NCI-H1092 (cell line): ENCODE measurements at regions not wholly inside any gene's neighbourhood (a gene's known extent, or its start where the extent isn't known, plus 50 kb on each side); places are given as distances from the start of the nearest gene placed in this dataset.

Experiments used
- DNase-seq: peaks from one replicate; lab custom pipeline; 2025; lab: John Stamatoyannopoulos, UW

GRCh38 chr2:134143568-134143967 lies 110.3 kb upstream of the MGAT5 start:
- no peak for DNase-seq

GRCh38 chr2:134144081-134144596 lies 109.7 kb upstream of the MGAT5 start:
- no peak for DNase-seq

- DNase-seq: no peak
Observed at GRCh38 chr2:134144651-134145050, 109.2 kb upstream of the MGAT5 start.

GRCh38 chr2:134145519-134145918 lies 108.4 kb upstream of the MGAT5 start:
- no peak for DNase-seq

- no peak for DNase-seq
Observed at GRCh38 chr2:134146161-134146560, 107.7 kb upstream of the MGAT5 start.

- DNase-seq: no peak
Observed at GRCh38 chr2:134146620-134147019, 107.3 kb upstream of the MGAT5 start.

- DNase-seq: no peak
Observed at GRCh38 chr2:134148172-134148571, 105.7 kb upstream of the MGAT5 start.

GRCh38 chr2:134148843-134149472 lies 104.9 kb upstream of the MGAT5 start:
- no peak for DNase-seq

- no peak for DNase-seq
Observed at GRCh38 chr2:134149904-134150303, 104.0 kb upstream of the MGAT5 start.

GRCh38 chr2:134150760-134151159 lies 103.1 kb upstream of the MGAT5 start:
- DNase-seq: no peak

GRCh38 chr2:134152045-134153010 lies 101.5 kb upstream of the MGAT5 start:
- DNase-seq: no peak

GRCh38 chr2:134153294-134153880 lies 100.5 kb upstream of the MGAT5 start:
- DNase-seq: no peak

- DNase-seq: no peak
Observed at GRCh38 chr2:134154246-134154645, 99.6 kb upstream of the MGAT5 start.

GRCh38 chr2:134155134-134155533 lies 98.7 kb upstream of the MGAT5 start:
- DNase-seq: no peak

GRCh38 chr2:134158295-134158694 lies 95.6 kb upstream of the MGAT5 start:
- no peak for DNase-seq

GRCh38 chr2:134161170-134161547 lies 92.7 kb upstream of the MGAT5 start:
- no peak for DNase-seq

- DNase-seq: no peak
Observed at GRCh38 chr2:134163336-134163735, 90.5 kb upstream of the MGAT5 start.

GRCh38 chr2:134164306-134164705 lies 89.6 kb upstream of the MGAT5 start:
- no peak for DNase-seq

GRCh38 chr2:134167015-134167414 lies 86.9 kb upstream of the MGAT5 start:
- DNase-seq: no peak

- DNase-seq: no peak
Observed at GRCh38 chr2:134169788-134170187, 84.1 kb upstream of the MGAT5 start.

GRCh38 chr2:134170294-134170693 lies 83.6 kb upstream of the MGAT5 start:
- no peak for DNase-seq

GRCh38 chr2:134170700-134171099 lies 83.2 kb upstream of the MGAT5 start:
- DNase-seq: no peak
